Central memory CD8-positive, alpha-beta T cell (primary cell): ENCODE measurements at regions not wholly inside any gene's neighbourhood (a gene's known extent, or its start where the extent isn't known, plus 50 kb on each side); places are given as distances from the start of the nearest gene placed in this dataset.
"Not testable (repeated sequence)": the region's sequence is repeated elsewhere in the genome, so short reads cannot be mapped to it uniquely, and the experiment has no call there.

ENCODE experiments used
- ATAC-seq: fragments of 150-1000 bp; cut with Tn5 transposase; replicated peaks from 2 replicates; pipeline ENCODE4 v1.10.0; 2022; ENCODE audit warnings: mild to moderate bottlenecking, moderate FRiP score, moderate number of reproducible peaks; ENCODE audit not compliant: poor library complexity, severe bottlenecking; ENCODE audit errors: extremely low read depth
- DNase-seq, 2 donors: peaks; one replicate each; pipeline ENCODE4 v3.0.0; 2021; ENCODE audit warnings: low spot score in 2 of 2
- H3K27ac Mint-ChIP-seq: one replicate; pipeline ENCODE4 v1.8.0; 2022; ENCODE audit warnings: low read depth, mild to moderate bottlenecking, moderate library complexity, mixed read lengths
- H3K27me3 Mint-ChIP-seq: one replicate; pipeline ENCODE4 v1.8.0; 2022; ENCODE audit warnings: mixed read lengths
- H3K36me3 Mint-ChIP-seq: one replicate; pipeline ENCODE4 v1.8.0; 2022; ENCODE audit warnings: mild to moderate bottlenecking, moderate library complexity, mixed read lengths; ENCODE audit not compliant: insufficient read depth
- H3K4me1 Mint-ChIP-seq: one replicate; pipeline ENCODE4 v1.8.0; 2022; ENCODE audit warnings: mixed read lengths
- H3K4me3 Mint-ChIP-seq: one replicate; pipeline ENCODE4 v1.8.0; 2022; ENCODE audit warnings: mild to moderate bottlenecking, moderate library complexity, mixed read lengths
- H3K9me3 Mint-ChIP-seq: one replicate; pipeline ENCODE4 v1.8.0; 2022; ENCODE audit warnings: mixed read lengths

GRCh38 chr2:52343706-52344266, 1311.9 kb upstream of the NRXN1 start:
- Mint-ChIP-seq H3K4me3 (no peak overlapping the region), H3K27ac (no peak overlapping the region), H3K4me1 (no peaks in the 10 kb centered on the region), H3K27me3 (no peaks in the 10 kb centered on the region), H3K36me3 (no peaks in the 10 kb centered on the region), H3K9me3 (peaks cover 22% of the 10 kb centered on the region)
- ATAC-seq (no peak), DNase-seq (no peak)

- no peak for DNase-seq
- Mint-ChIP-seq H3K36me3 (no peaks in the 10 kb centered on the region), H3K4me1 (no peaks in the 10 kb centered on the region), H3K27ac (no peak overlapping the region), H3K9me3 (peaks cover 20% of the 10 kb centered on the region), H3K4me3 (no peak overlapping the region), H3K27me3 (no peaks in the 10 kb centered on the region)
- no peak for ATAC-seq
Observed at GRCh38 chr2:52343010-52343409, 1311.1 kb upstream of the NRXN1 start.

GRCh38 chr2:52342458-52342857, 1310.5 kb upstream of the NRXN1 start:
- no peaks in the 10 kb centered on the region for H3K36me3 Mint-ChIP-seq
- DNase-seq (no peak), ATAC-seq (no peak)
- no peaks in the 10 kb centered on the region for H3K27me3 Mint-ChIP-seq
- H3K4me1 Mint-ChIP-seq = no peaks in the 10 kb centered on the region
- no peak overlapping the region for H3K4me3 Mint-ChIP-seq
- H3K27ac Mint-ChIP-seq = no peak overlapping the region
- H3K9me3 Mint-ChIP-seq = peaks cover 20% of the 10 kb centered on the region

GRCh38 chr2:52341732-52342131, 1309.8 kb upstream of the NRXN1 start:
- no peak overlapping the region for H3K4me3 Mint-ChIP-seq
- no peaks in the 10 kb centered on the region for H3K4me1 Mint-ChIP-seq
- no peaks in the 10 kb centered on the region for H3K36me3 Mint-ChIP-seq
- peaks cover 20% of the 10 kb centered on the region for H3K9me3 Mint-ChIP-seq
- DNase-seq (no peak), ATAC-seq (no peak)
- no peak overlapping the region for H3K27ac Mint-ChIP-seq
- H3K27me3 Mint-ChIP-seq = no peaks in the 10 kb centered on the region

- no peak overlapping the region for H3K27ac Mint-ChIP-seq
- H3K9me3 Mint-ChIP-seq = peaks cover 13% of the 10 kb centered on the region
- H3K4me1 Mint-ChIP-seq = no peaks in the 10 kb centered on the region
- no peak overlapping the region for H3K4me3 Mint-ChIP-seq
- no peak for DNase-seq
- no peaks in the 10 kb centered on the region for H3K36me3 Mint-ChIP-seq
- ATAC-seq = no peak
- H3K27me3 Mint-ChIP-seq = no peaks in the 10 kb centered on the region
Observed at GRCh38 chr2:52340171-52340570, 1308.2 kb upstream of the NRXN1 start.

GRCh38 chr2:52337786-52338185, 1305.9 kb upstream of the NRXN1 start:
- not testable (repeated sequence) for H3K4me3 Mint-ChIP-seq, H3K27ac Mint-ChIP-seq, ATAC-seq, H3K36me3 Mint-ChIP-seq, H3K27me3 Mint-ChIP-seq, H3K4me1 Mint-ChIP-seq, DNase-seq
- peaks cover 13% of the 10 kb centered on the region for H3K9me3 Mint-ChIP-seq

- Mint-ChIP-seq H3K27ac (no peak overlapping the region), H3K36me3 (no peaks in the 10 kb centered on the region)
Observed at GRCh38 chr2:52336951-52337350, 1305.0 kb upstream of the NRXN1 start.

GRCh38 chr2:52335727-52336126, 1303.8 kb upstream of the NRXN1 start:
- Mint-ChIP-seq H3K36me3 (no peaks in the 10 kb centered on the region), H3K4me3 (no peak overlapping the region), H3K27ac (no peak overlapping the region), H3K4me1 (no peaks in the 10 kb centered on the region), H3K27me3 (no peaks in the 10 kb centered on the region), H3K9me3 (peaks cover 10% of the 10 kb centered on the region)
- no peak for ATAC-seq
- no peak for DNase-seq

More at GRCh38 chr2:52336951-52337350, 1305.0 kb upstream of the NRXN1 start:
- Mint-ChIP-seq H3K4me3 (no peak overlapping the region), H3K27me3 (no peaks in the 10 kb centered on the region), H3K4me1 (no peaks in the 10 kb centered on the region), H3K9me3 (peaks cover 7% of the 10 kb centered on the region)
- ATAC-seq (no peak), DNase-seq (no peak)

- peaks cover 12% of the 10 kb centered on the region for H3K9me3 Mint-ChIP-seq
- DNase-seq (no peak), ATAC-seq (no peak)
- H3K4me1 Mint-ChIP-seq = no peaks in the 10 kb centered on the region
- no peaks in the 10 kb centered on the region for H3K36me3 Mint-ChIP-seq
- no peak overlapping the region for H3K27ac Mint-ChIP-seq
- no peaks in the 10 kb centered on the region for H3K27me3 Mint-ChIP-seq
- H3K4me3 Mint-ChIP-seq = no peak overlapping the region
Observed at GRCh38 chr2:52334185-52334584, 1302.3 kb upstream of the NRXN1 start.

GRCh38 chr2:52327641-52328040, 1295.7 kb upstream of the NRXN1 start:
- ATAC-seq (no peak), DNase-seq (no peak)
- H3K27ac Mint-ChIP-seq = no peak overlapping the region
- no peaks in the 10 kb centered on the region for H3K27me3 Mint-ChIP-seq
- no peaks in the 10 kb centered on the region for H3K4me1 Mint-ChIP-seq
- peaks cover 17% of the 10 kb centered on the region for H3K9me3 Mint-ChIP-seq
- H3K4me3 Mint-ChIP-seq = no peak overlapping the region
- no peaks in the 10 kb centered on the region for H3K36me3 Mint-ChIP-seq

GRCh38 chr2:52314231-52314630, 1282.3 kb upstream of the NRXN1 start:
- peaks cover 8% of the 10 kb centered on the region for H3K9me3 Mint-ChIP-seq
- H3K27me3 Mint-ChIP-seq = no peaks in the 10 kb centered on the region
- no peak for ATAC-seq
- DNase-seq = no peak
- H3K4me1 Mint-ChIP-seq = no peaks in the 10 kb centered on the region
- no peaks in the 10 kb centered on the region for H3K36me3 Mint-ChIP-seq
- no peak overlapping the region for H3K27ac Mint-ChIP-seq
- no peak overlapping the region for H3K4me3 Mint-ChIP-seq

- no peak overlapping the region for H3K4me3 Mint-ChIP-seq
- ATAC-seq (no peak), DNase-seq (no peak)
- peaks cover 12% of the 10 kb centered on the region for H3K9me3 Mint-ChIP-seq
- no peaks in the 10 kb centered on the region for H3K4me1 Mint-ChIP-seq
- no peaks in the 10 kb centered on the region for H3K27me3 Mint-ChIP-seq
- no peak overlapping the region for H3K27ac Mint-ChIP-seq
- H3K36me3 Mint-ChIP-seq = no peaks in the 10 kb centered on the region
Observed at GRCh38 chr2:52312486-52312885, 1280.6 kb upstream of the NRXN1 start.

- peaks cover 12% of the 10 kb centered on the region for H3K9me3 Mint-ChIP-seq
- ATAC-seq = no peak
Observed at GRCh38 chr2:52311862-52312261, 1279.9 kb upstream of the NRXN1 start.

GRCh38 chr2:52308156-52308555, 1276.2 kb upstream of the NRXN1 start:
- Mint-ChIP-seq H3K4me3 (no peak overlapping the region), H3K27me3 (no peaks in the 10 kb centered on the region), H3K9me3 (peaks cover 17% of the 10 kb centered on the region), H3K27ac (no peak overlapping the region), H3K36me3 (no peaks in the 10 kb centered on the region), H3K4me1 (no peaks in the 10 kb centered on the region)
- DNase-seq = no peak
- no peak for ATAC-seq

More at GRCh38 chr2:52311862-52312261, 1279.9 kb upstream of the NRXN1 start:
- Mint-ChIP-seq H3K4me3 (no peak overlapping the region), H3K36me3 (no peaks in the 10 kb centered on the region), H3K4me1 (no peaks in the 10 kb centered on the region), H3K27ac (no peak overlapping the region), H3K27me3 (no peaks in the 10 kb centered on the region)
- DNase-seq = no peak
